Thymus (tissue), 11 donors: ENCODE measurements at regions not wholly inside any gene's neighbourhood (a gene's known extent, or its start where the extent isn't known, plus 50 kb on each side); places are given as distances from the start of the nearest gene placed in this dataset.

Experiments
- DNase-seq, 9 donors: peaks; one replicate each; pipeline ENCODE4 v3.0.0-alpha.2; 2013; ENCODE audit warnings: low spot score in 9 of 9, low read depth in 6 of 9, missing footprints in 1 of 9
- H3K27ac ChIP-seq, 2 donors: one replicate each; pipeline ENCODE4 v1.5.1; 2013; ENCODE audit warnings: control low read depth in 1 of 2, low read depth in 1 of 2, low read length in 1 of 2, mild to moderate bottlenecking in 1 of 2, moderate library complexity in 1 of 2
- H3K27me3 ChIP-seq, 2 donors: one replicate each; pipeline ENCODE4 v1.5.1; 2013; ENCODE audit warnings: low read length in 1 of 2; ENCODE audit not compliant: control insufficient read depth in 2 of 2, insufficient read depth in 1 of 2
- H3K36me3 ChIP-seq, 2 donors: one replicate each; pipeline ENCODE4 v1.5.1; 2013; ENCODE audit warnings: low read length in 1 of 2, mild to moderate bottlenecking in 1 of 2, moderate library complexity in 1 of 2; ENCODE audit not compliant: control insufficient read depth in 2 of 2, insufficient read depth in 2 of 2
- H3K4me1 ChIP-seq, 2 donors: one replicate each; pipeline ENCODE4 v1.5.1; 2013; ENCODE audit warnings: low read length in 2 of 2; ENCODE audit not compliant: control insufficient read depth in 2 of 2, insufficient read depth in 2 of 2
- H3K4me3 ChIP-seq, 2 donors: one replicate each; pipeline ENCODE4 v1.5.1; 2013; ENCODE audit warnings: low read length in 2 of 2, control low read depth in 1 of 2, mild to moderate bottlenecking in 1 of 2
- H3K9me3 ChIP-seq, 2 donors: one replicate each; pipeline ENCODE4 v1.5.1; 2013; ENCODE audit warnings: low read length in 1 of 2, mild to moderate bottlenecking in 1 of 2; ENCODE audit not compliant: control insufficient read depth in 2 of 2, insufficient read depth in 1 of 2
- WGBS: extraction: QIAGEN DNeasy Blood & Tissue Kit; methylation state at CpG from one replicate; pipeline ENCODE4 v1.1.7; 2013; 5-methylcytosine and 5-hydroxymethylcytosine counted together
- donor health status: healthy.

GRCh38 chr2:177042311-177042710 is 170.3 kb upstream of the HNRNPA3 start:
- no peaks in the 10 kb centered on the region for H3K36me3 ChIP-seq
- no peak for DNase-seq
- H3K4me1 ChIP-seq, result no peaks in the 10 kb centered on the region
- 95% methylated on average over 3 of the region's 3 CpGs for WGBS
- H3K4me3 ChIP-seq, result no peak overlapping the region
- no peaks in the 10 kb centered on the region for H3K9me3 ChIP-seq
- no peaks in the 10 kb centered on the region for H3K27me3 ChIP-seq
- H3K27ac ChIP-seq, result no peak overlapping the region

- H3K36me3 ChIP-seq, result no peaks in the 10 kb centered on the region
- H3K4me3 ChIP-seq, result no peak overlapping the region
- H3K27me3 ChIP-seq, result no peaks in the 10 kb centered on the region
- H3K9me3 ChIP-seq, result no peaks in the 10 kb centered on the region
- H3K27ac ChIP-seq, result no peak overlapping the region
- no peaks in the 10 kb centered on the region for H3K4me1 ChIP-seq
- 96% methylated on average over 2 of the region's 2 CpGs for WGBS
- no peak for DNase-seq
Observed at GRCh38 chr2:177044671-177045070, 167.9 kb upstream of the HNRNPA3 start.

- DNase-seq, result no peak
- no peaks in the 10 kb centered on the region for H3K36me3 ChIP-seq
- no peak overlapping the region for H3K4me3 ChIP-seq
- H3K9me3 ChIP-seq, result no peaks in the 10 kb centered on the region
- no peak overlapping the region for H3K27ac ChIP-seq
- no peaks in the 10 kb centered on the region for H3K27me3 ChIP-seq
- no peaks in the 10 kb centered on the region for H3K4me1 ChIP-seq
Observed at GRCh38 chr2:177048981-177049380, 163.6 kb upstream of the HNRNPA3 start.

GRCh38 chr2:177051278-177051677 is 161.3 kb upstream of the HNRNPA3 start:
- no peak for DNase-seq
- Histone ChIP-seq H3K9me3 (no peaks in the 10 kb centered on the region), H3K27ac (no peak overlapping the region), H3K4me3 (no peak overlapping the region), H3K4me1 (no peaks in the 10 kb centered on the region), H3K27me3 (no peaks in the 10 kb centered on the region), H3K36me3 (no peaks in the 10 kb centered on the region)
- WGBS, result 95% methylated on average over 1 of the region's 1 CpG

- no peaks in the 10 kb centered on the region for H3K27me3 ChIP-seq
- H3K36me3 ChIP-seq, result no peaks in the 10 kb centered on the region
- H3K4me3 ChIP-seq, result no peak overlapping the region
- DNase-seq, result no peak
- H3K4me1 ChIP-seq, result no peaks in the 10 kb centered on the region
- 96% methylated on average over 4 of the region's 4 CpGs for WGBS
- H3K9me3 ChIP-seq, result no peaks in the 10 kb centered on the region
- no peak overlapping the region for H3K27ac ChIP-seq
Observed at GRCh38 chr2:177052471-177052870, 160.1 kb upstream of the HNRNPA3 start.

GRCh38 chr2:177053038-177053437 is 159.6 kb upstream of the HNRNPA3 start:
- Histone ChIP-seq H3K4me3 (no peak overlapping the region), H3K27me3 (no peaks in the 10 kb centered on the region), H3K36me3 (no peaks in the 10 kb centered on the region), H3K9me3 (no peaks in the 10 kb centered on the region), H3K4me1 (no peaks in the 10 kb centered on the region), H3K27ac (no peak overlapping the region)
- no peak for DNase-seq
- whole genome bisulfite sequencing, result 95% methylated on average over 3 of the region's 3 CpGs

- Histone ChIP-seq H3K4me1 (no peaks in the 10 kb centered on the region), H3K9me3 (no peaks in the 10 kb centered on the region), H3K27ac (no peak overlapping the region), H3K27me3 (no peaks in the 10 kb centered on the region), H3K4me3 (no peak overlapping the region), H3K36me3 (no peaks in the 10 kb centered on the region)
- DNase-seq, result no peak
- WGBS, result 97% methylated on average over 1 of the region's 1 CpG
Observed at GRCh38 chr2:177053716-177054115, 158.9 kb upstream of the HNRNPA3 start.

GRCh38 chr2:177056481-177056929 is 156.1 kb upstream of the HNRNPA3 start:
- DNase-seq, result no peak
- H3K27ac ChIP-seq, result no peak overlapping the region
- H3K4me1 ChIP-seq, result no peaks in the 10 kb centered on the region
- H3K27me3 ChIP-seq, result no peaks in the 10 kb centered on the region
- H3K4me3 ChIP-seq, result no peak overlapping the region
- H3K9me3 ChIP-seq, result no peaks in the 10 kb centered on the region
- no peaks in the 10 kb centered on the region for H3K36me3 ChIP-seq
- WGBS, result 94% methylated on average over 5 of the region's 5 CpGs

GRCh38 chr2:177058747-177059146 is 153.8 kb upstream of the HNRNPA3 start:
- Histone ChIP-seq H3K4me3 (no peak overlapping the region), H3K27ac (no peak overlapping the region), H3K9me3 (no peaks in the 10 kb centered on the region), H3K4me1 (no peaks in the 10 kb centered on the region), H3K27me3 (no peaks in the 10 kb centered on the region), H3K36me3 (no peaks in the 10 kb centered on the region)
- DNase-seq, result peak in 1 of 9 donors; percentile 5

- H3K27me3 ChIP-seq, result no peaks in the 10 kb centered on the region
- no peak overlapping the region for H3K27ac ChIP-seq
- 81% methylated on average over 6 of the region's 6 CpGs for WGBS
- no peak overlapping the region for H3K4me3 ChIP-seq
- no peaks in the 10 kb centered on the region for H3K9me3 ChIP-seq
- no peaks in the 10 kb centered on the region for H3K36me3 ChIP-seq
- DNase-seq, result no peak
- no peaks in the 10 kb centered on the region for H3K4me1 ChIP-seq
Observed at GRCh38 chr2:177059293-177059692, 153.3 kb upstream of the HNRNPA3 start.
